Thoracic aorta (tissue), 2 donors: ENCODE measurements at regions not wholly inside any gene's neighbourhood (a gene's known extent, or its start where the extent isn't known, plus 50 kb on each side); places are given as distances from the start of the nearest gene placed in this dataset.

Source experiments
- ATAC-seq: fragments of 150-250 bp; one replicate; pipeline ENCODE4 v1.8.0; 2017; ENCODE audit warnings: low read depth; ENCODE audit not compliant: insufficient number of reproducible peaks, low FRiP score
- DNase-seq: peaks from one replicate; pipeline ENCODE4 v3.0.0-alpha.2; 2020; ENCODE audit warnings: low spot score
- H3K27ac ChIP-seq, 2 donors: fragments of 200-600 bp; sonication (generic); 1 replicate in 1 of 2; 2 replicates in 1 of 2; pipeline ENCODE4 v1.5.1; 2016; ENCODE audit warnings: mild to moderate bottlenecking in 2 of 2, moderate library complexity in 2 of 2
- H3K27me3 ChIP-seq: fragments of 200-600 bp; sonication (generic); replicated peaks from 2 replicates; pipeline ENCODE4 v1.6.0; 2016; ENCODE audit warnings: mild to moderate bottlenecking; ENCODE audit not compliant: insufficient read depth
- H3K36me3 ChIP-seq: fragments of 200-600 bp; sonication (generic); one replicate; pipeline ENCODE4 v1.5.1; 2016
- H3K4me1 ChIP-seq, 2 donors: fragments of 200-600 bp; sonication (generic); 1 replicate in 1 of 2; 2 replicates in 1 of 2; pipeline versions ENCODE4 v1.5.1 to v1.6.0; 2016; ENCODE audit warnings: low read depth in 2 of 2, mild to moderate bottlenecking in 1 of 2; ENCODE audit not compliant: control insufficient read depth in 1 of 2
- H3K4me3 ChIP-seq: fragments of 200-600 bp; sonication (generic); 2 replicates; pipeline ENCODE4 v1.5.1; 2016; ENCODE audit warnings: mild to moderate bottlenecking
- H3K9me3 ChIP-seq: fragments of 200-600 bp; sonication (generic); 2 replicates; pipeline ENCODE4 v1.5.1; 2016
- TF ChIP-seq, protein P1 (sequence below): fragments of 200-600 bp; sonication (generic); IDR thresholded peaks from one replicate; pipeline ENCODE4 v1.5.1; 2019; ENCODE audit warnings: antibody characterized with exemption

DNA sequence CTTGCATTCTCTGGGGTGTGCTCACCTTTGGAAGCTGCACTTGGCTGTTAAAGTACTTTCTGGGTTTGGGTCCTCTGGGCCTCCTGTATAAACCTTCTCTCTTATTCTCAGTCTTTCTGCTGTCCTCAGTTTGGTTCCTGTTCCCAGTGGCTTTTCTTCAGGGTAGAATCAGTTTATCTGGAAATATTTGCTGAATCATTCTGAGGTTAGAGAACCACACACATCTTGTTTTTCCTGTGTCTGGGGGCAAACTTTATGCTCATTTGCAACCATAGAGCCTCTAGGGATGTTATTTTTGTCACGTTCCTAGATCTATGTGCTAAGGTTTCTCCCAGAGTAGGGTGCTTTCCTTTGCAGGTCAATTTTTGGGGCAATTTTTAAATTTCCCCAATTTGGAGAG, 224.3 kb upstream of the C11orf87 start:
- Histone ChIP-seq H3K27ac (no peak overlapping the region), H3K27me3 (no peaks in the 10 kb centered on the region), H3K9me3 (no peaks in the 10 kb centered on the region), H3K36me3 (no peaks in the 10 kb centered on the region), H3K4me1 (peaks cover 0 to 7% of the 10 kb centered on the region in 2 donors), H3K4me3 (no peak overlapping the region)
- ATAC-seq: no peak
- DNase-seq: no peak
- TF ChIP-seq, protein P1, sequence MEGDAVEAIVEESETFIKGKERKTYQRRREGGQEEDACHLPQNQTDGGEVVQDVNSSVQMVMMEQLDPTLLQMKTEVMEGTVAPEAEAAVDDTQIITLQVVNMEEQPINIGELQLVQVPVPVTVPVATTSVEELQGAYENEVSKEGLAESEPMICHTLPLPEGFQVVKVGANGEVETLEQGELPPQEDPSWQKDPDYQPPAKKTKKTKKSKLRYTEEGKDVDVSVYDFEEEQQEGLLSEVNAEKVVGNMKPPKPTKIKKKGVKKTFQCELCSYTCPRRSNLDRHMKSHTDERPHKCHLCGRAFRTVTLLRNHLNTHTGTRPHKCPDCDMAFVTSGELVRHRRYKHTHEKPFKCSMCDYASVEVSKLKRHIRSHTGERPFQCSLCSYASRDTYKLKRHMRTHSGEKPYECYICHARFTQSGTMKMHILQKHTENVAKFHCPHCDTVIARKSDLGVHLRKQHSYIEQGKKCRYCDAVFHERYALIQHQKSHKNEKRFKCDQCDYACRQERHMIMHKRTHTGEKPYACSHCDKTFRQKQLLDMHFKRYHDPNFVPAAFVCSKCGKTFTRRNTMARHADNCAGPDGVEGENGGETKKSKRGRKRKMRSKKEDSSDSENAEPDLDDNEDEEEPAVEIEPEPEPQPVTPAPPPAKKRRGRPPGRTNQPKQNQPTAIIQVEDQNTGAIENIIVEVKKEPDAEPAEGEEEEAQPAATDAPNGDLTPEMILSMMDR: no peak

DNA sequence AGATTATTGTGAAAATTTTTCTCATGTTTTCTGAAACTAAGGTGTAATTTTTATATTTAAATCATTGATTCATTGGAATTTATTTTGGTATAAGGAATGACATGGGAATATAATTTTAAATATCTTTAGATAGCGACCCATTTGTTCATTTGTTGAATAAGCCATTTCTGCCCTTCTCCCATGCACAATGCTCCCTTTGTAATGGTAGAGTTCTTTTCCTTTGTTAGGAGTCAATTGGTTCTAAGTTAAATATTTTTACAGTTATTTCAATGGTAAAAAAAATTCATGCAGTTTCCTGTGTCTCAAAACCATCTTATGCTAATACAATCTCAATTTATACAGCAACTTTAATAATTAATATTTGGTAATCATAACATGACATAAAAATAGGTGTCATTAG, 218.8 kb upstream of the C11orf87 start:
- H3K9me3 ChIP-seq: no peaks in the 10 kb centered on the region
- DNase-seq (no peak), ATAC-seq (no peak)
- H3K27me3 ChIP-seq: no peaks in the 10 kb centered on the region
- no peak overlapping the region for H3K27ac ChIP-seq
- H3K4me1 ChIP-seq: no peaks in the 10 kb centered on the region
- TF ChIP-seq, protein P1: no peak
- H3K4me3 ChIP-seq: no peak overlapping the region
- H3K36me3 ChIP-seq: no peaks in the 10 kb centered on the region

DNA sequence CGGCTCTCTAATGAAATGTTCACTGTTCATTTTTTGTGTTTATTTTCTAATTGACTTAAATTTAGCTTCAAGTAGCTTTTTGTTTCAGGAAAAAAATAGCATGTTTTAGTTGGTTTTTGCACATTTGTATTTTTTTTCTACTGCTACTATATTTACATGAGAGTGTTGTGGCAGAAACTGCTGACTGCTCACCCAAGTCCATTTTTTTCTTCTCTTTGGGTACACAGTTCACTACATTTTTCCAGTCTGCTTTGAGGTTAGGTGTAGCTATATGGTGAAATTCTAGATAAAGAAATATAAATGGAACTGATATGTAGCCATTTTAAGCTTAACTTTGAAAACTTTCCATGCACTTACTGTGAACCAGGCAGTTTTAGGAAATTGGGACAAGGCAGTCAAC, 216.7 kb upstream of the C11orf87 start:
- H3K27ac ChIP-seq: no peak overlapping the region
- no peaks in the 10 kb centered on the region for H3K27me3 ChIP-seq
- no peak for DNase-seq
- ATAC-seq: no peak
- no peaks in the 10 kb centered on the region for H3K36me3 ChIP-seq
- H3K4me3 ChIP-seq: no peak overlapping the region
- H3K9me3 ChIP-seq: no peaks in the 10 kb centered on the region
- TF ChIP-seq, protein P1: no peak
- H3K4me1 ChIP-seq: no peaks in the 10 kb centered on the region

DNA sequence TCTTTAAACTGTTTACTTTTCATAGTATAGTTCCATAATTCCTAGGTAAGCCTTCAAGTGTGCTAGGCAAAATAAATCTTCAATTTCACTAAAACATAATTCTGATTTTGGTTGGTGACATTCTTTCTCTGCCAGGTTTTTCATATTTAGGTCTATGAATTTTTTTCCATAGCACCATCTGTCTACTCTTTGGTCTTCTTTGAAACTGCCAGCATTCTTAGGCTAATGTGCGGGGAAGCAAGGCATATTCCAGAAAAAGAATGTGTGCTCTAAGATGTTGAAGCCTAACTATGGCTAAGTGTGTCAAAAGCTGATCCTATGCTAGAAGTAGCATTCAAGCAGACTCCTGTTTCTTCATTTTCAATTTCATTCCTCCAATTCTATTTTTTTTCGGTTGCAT, 213.9 kb upstream of the C11orf87 start:
- no peak overlapping the region for H3K4me3 ChIP-seq
- H3K27ac ChIP-seq: no peak overlapping the region
- TF ChIP-seq, protein P1: no peak
- H3K36me3 ChIP-seq: no peaks in the 10 kb centered on the region
- DNase-seq (no peak), ATAC-seq (no peak)
- no peaks in the 10 kb centered on the region for H3K9me3 ChIP-seq
- H3K27me3 ChIP-seq: no peaks in the 10 kb centered on the region
- no peaks in the 10 kb centered on the region for H3K4me1 ChIP-seq

DNA sequence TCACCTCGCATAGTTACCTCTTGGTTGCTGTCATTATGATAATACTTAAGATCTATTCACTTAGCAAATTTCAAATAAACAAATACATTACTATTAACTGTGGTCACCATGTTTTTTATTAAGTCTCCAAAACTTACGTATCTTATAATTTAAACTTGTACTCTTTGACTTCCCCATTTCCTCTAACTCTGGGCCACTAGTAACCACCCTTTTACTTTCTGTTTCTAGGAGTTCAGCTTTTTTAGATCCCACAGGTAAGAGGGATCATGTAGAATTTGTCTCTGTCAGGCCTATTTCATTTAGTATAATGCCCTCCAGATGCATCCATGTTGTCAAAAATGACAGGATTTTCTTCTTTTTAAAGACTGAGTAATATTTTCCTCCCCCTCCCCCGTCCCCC, 212.4 kb upstream of the C11orf87 start:
- H3K27me3 ChIP-seq: no peaks in the 10 kb centered on the region
- no peak overlapping the region for H3K4me3 ChIP-seq
- DNase-seq: no peak
- ATAC-seq: no peak
- no peak overlapping the region for H3K27ac ChIP-seq
- no peaks in the 10 kb centered on the region for H3K4me1 ChIP-seq
- H3K36me3 ChIP-seq: no peaks in the 10 kb centered on the region
- TF ChIP-seq, protein P1: no peak
- H3K9me3 ChIP-seq: no peaks in the 10 kb centered on the region
